Neuron (in vitro differentiated cells): ENCODE measurements at regions not wholly inside any gene's neighbourhood (a gene's known extent, or its start where the extent isn't known, plus 50 kb on each side); places are given as distances from the start of the nearest gene placed in this dataset.

Experiments
- H2AFZ ChIP-seq: one replicate; pipeline ENCODE4 v1.6.1; 2013; ENCODE audit warnings: low read depth, mild to moderate bottlenecking, inconsistent platforms, low read length, moderate library complexity
- H3K27me3 ChIP-seq: one replicate; pipeline ENCODE4 v1.6.1; 2013; ENCODE audit warnings: low read length; ENCODE audit not compliant: insufficient read depth
- H3K36me3 ChIP-seq: one replicate; pipeline ENCODE4 v1.6.1; 2013; ENCODE audit warnings: low read length; ENCODE audit not compliant: insufficient read depth
- H3K4me1 ChIP-seq: one replicate; pipeline ENCODE4 v1.6.1; 2013; ENCODE audit warnings: low read length; ENCODE audit not compliant: insufficient read depth
- H3K4me3 ChIP-seq: 2 replicates; pipeline ENCODE4 v1.5.1; 2013; ENCODE audit warnings: mild to moderate bottlenecking, low read length, moderate library complexity
- H3K9me3 ChIP-seq: one replicate; pipeline ENCODE4 v1.6.1; 2013; ENCODE audit warnings: low read length

DNA sequence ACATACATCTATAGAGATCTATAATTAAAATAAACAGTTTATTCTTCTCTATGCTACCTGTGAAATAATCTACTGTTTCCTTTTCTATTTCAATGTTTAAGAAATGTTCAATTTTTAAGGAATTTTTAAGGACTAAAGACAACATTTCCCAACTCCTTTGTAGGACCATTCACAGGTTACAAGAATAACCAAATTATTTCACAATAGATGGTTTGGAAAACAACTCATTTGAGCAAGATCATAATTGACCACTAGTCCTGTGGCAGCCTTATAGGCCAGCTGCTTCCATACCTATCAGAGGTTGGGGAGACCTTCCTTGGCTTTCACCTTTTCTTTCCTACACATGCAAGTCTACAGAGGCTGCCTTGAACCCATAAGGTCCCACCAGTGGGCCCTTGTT, 193.7 kb downstream of the TTC39B start:
- Histone ChIP-seq H2AFZ (no peak overlapping the region), H3K27me3 (no peaks in the 10 kb centered on the region), H3K4me3 (no peak overlapping the region)

GRCh38 chr9:15111071-15111470, 195.9 kb downstream of the TTC39B start:
- no peak overlapping the region for H2AFZ ChIP-seq
- no peak overlapping the region for H3K4me3 ChIP-seq
- H3K9me3 ChIP-seq, result no peaks in the 10 kb centered on the region
- H3K4me1 ChIP-seq, result peaks cover under 1% of the 10 kb centered on the region
- no peaks in the 10 kb centered on the region for H3K27me3 ChIP-seq
- H3K36me3 ChIP-seq, result no peaks in the 10 kb centered on the region

More for the DNA sequence above, 193.7 kb downstream of the TTC39B start:
- Histone ChIP-seq H3K9me3 (no peaks in the 10 kb centered on the region), H3K4me1 (peaks cover 3% of the 10 kb centered on the region), H3K36me3 (no peaks in the 10 kb centered on the region)

DNA sequence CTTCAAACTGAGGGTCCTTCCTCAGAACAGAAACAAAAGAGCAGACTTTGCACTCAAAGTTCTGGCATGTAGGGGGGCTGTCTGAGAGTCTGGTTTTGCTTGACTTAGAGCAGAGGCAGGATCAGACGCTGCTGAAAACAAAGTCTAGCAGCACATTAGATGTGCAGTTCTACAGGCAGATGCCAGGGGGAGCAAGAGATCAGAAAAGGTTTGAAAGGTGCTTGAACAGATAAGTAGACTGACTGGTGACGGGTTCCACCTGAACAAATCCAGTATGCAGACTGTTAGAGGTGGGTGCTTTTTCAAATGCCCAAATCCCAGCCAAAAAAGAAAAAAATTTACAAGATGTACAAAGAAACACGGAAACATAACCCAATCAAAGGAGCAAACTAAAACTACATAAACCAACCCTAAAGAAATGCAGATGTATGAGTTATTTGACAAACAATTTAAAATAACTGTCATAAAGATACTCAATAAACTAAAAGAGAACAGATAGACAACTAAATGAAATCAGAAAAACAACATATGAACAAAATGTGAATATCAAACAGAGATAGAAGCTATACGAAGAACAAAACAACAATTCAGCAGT, 194.7 kb upstream of the FREM1 start:
- H3K9me3 ChIP-seq, result no peaks in the 10 kb centered on the region
- no peaks in the 10 kb centered on the region for H3K36me3 ChIP-seq
- H2AFZ ChIP-seq, result no peak overlapping the region
- no peaks in the 10 kb centered on the region for H3K4me1 ChIP-seq
- H3K27me3 ChIP-seq, result no peaks in the 10 kb centered on the region
- H3K4me3 ChIP-seq, result no peak overlapping the region

DNA sequence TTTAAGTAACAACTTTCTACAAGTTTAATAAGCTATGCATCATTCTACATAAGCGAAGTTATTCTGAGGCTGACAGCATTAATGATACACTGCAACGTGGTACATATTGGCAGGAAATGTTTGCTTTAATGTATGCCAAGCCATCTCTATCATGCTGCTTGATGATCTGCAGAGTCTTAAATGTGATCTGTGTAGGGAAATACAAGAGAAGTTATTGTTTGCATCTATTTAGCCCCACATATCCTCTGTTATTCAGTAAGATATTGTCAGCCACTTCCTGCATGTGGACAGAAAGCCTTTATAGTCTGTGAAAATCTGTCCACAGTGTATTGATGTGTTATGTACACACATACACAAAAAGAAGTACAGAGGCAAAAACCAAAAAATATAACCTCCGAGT, 193.1 kb upstream of the FREM1 start:
- H3K4me3 ChIP-seq, result no peak overlapping the region
- no peak overlapping the region for H2AFZ ChIP-seq

GRCh38 chr9:15101095-15101494, 190.9 kb upstream of the FREM1 start:
- no peaks in the 10 kb centered on the region for H3K4me1 ChIP-seq
- H3K9me3 ChIP-seq, result no peaks in the 10 kb centered on the region
- H3K27me3 ChIP-seq, result no peaks in the 10 kb centered on the region
- H3K4me3 ChIP-seq, result no peak overlapping the region
- no peaks in the 10 kb centered on the region for H3K36me3 ChIP-seq
- no peak overlapping the region for H2AFZ ChIP-seq

More for the DNA sequence above, 193.1 kb upstream of the FREM1 start:
- Histone ChIP-seq H3K9me3 (no peaks in the 10 kb centered on the region), H3K27me3 (no peaks in the 10 kb centered on the region), H3K4me1 (no peaks in the 10 kb centered on the region), H3K36me3 (no peaks in the 10 kb centered on the region)

GRCh38 chr9:15100571-15100970, 190.3 kb upstream of the FREM1 start:
- H3K27me3 ChIP-seq, result no peaks in the 10 kb centered on the region

DNA sequence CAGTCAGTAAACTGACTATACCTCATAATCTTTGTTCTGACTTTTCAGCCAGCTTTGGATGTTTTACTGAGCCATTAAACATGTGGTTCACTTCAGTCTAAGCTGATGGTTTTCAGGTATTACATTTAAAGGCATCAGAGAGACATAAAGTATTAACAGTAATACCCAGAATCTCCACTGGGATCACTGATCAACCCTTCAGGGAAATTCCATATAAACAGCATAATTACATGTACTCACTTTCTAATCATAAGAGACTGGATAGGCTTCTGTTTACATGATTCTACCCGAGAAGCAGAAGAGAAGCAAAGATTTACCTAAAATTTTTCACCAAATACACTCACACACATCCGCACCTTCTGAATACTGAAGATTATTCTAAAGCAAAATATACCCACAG, 186.7 kb upstream of the FREM1 start:
- Histone ChIP-seq H3K36me3 (no peaks in the 10 kb centered on the region), H3K4me1 (no peaks in the 10 kb centered on the region), H3K4me3 (no peak overlapping the region), H2AFZ (no peak overlapping the region), H3K9me3 (no peaks in the 10 kb centered on the region), H3K27me3 (no peaks in the 10 kb centered on the region)

More at GRCh38 chr9:15100571-15100970, 190.3 kb upstream of the FREM1 start:
- H2AFZ ChIP-seq, result no peak overlapping the region
- H3K9me3 ChIP-seq, result no peaks in the 10 kb centered on the region
- H3K36me3 ChIP-seq, result no peaks in the 10 kb centered on the region
- H3K4me3 ChIP-seq, result no peak overlapping the region
- no peaks in the 10 kb centered on the region for H3K4me1 ChIP-seq

DNA sequence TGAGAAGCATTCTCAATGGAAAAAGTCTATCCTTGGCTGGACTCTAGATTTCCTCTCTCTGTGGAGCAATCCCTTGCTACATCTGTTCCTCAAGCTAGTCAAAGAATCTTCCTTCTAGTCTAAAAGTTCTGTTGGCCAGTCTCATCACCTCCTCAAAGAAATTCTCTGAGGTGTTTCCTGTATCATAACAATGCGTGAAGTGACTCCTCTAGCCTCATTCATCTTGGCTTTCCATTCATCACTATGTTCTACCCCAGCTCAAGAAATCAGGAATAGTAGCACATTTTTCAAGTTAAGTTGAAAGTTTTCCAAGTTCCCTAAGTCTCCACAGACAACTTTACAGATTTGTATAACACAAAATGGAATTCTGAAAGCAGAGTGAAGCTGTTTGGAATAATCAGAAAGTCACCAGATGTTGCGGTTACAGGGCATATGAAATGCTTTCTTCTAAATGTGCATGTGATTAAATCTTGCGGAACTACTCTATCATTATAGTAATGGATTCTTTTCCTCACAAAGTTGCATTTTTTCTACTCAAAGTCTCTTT, 176.6 kb upstream of the FREM1 start:
- H3K9me3 ChIP-seq, result no peaks in the 10 kb centered on the region
- H3K4me3 ChIP-seq, result no peak overlapping the region
- H3K27me3 ChIP-seq, result no peaks in the 10 kb centered on the region
- no peaks in the 10 kb centered on the region for H3K36me3 ChIP-seq
- no peak overlapping the region for H2AFZ ChIP-seq
- no peaks in the 10 kb centered on the region for H3K4me1 ChIP-seq

GRCh38 chr9:15086156-15086763, 176.0 kb upstream of the FREM1 start:
- Histone ChIP-seq H3K4me1 (no peaks in the 10 kb centered on the region), H3K9me3 (no peaks in the 10 kb centered on the region), H3K27me3 (no peaks in the 10 kb centered on the region), H2AFZ (no peak overlapping the region), H3K4me3 (no peak overlapping the region), H3K36me3 (no peaks in the 10 kb centered on the region)

- Histone ChIP-seq H3K4me3 (no peak overlapping the region), H3K9me3 (no peaks in the 10 kb centered on the region), H3K27me3 (no peaks in the 10 kb centered on the region), H3K36me3 (no peaks in the 10 kb centered on the region), H2AFZ (no peak overlapping the region), H3K4me1 (no peaks in the 10 kb centered on the region)
Measured at GRCh38 chr9:15081021-15081753, 171.0 kb upstream of the FREM1 start.

DNA sequence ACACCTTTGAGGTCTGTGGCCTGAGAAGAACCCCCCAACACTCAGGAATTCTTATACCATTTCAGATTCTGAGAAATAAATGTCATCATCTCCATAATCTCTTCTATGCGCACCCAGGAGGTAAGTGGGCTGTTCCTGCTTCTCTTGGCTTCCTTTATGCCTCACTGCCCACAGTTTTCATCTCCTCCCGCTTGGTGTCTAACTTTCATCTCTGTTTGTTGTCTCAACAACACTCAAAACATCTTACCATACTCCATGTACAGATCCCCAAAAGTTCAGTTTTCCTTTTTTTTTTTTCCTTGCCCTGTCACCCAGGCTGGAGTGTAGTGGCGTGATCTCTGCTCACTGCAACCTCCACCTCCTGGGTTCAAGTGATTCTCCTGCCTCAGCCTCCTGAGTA, 170.2 kb upstream of the FREM1 start:
- no peaks in the 10 kb centered on the region for H3K9me3 ChIP-seq
- H2AFZ ChIP-seq, result no peak overlapping the region
- H3K27me3 ChIP-seq, result no peaks in the 10 kb centered on the region
- no peaks in the 10 kb centered on the region for H3K4me1 ChIP-seq
- no peaks in the 10 kb centered on the region for H3K36me3 ChIP-seq
- H3K4me3 ChIP-seq, result no peak overlapping the region

GRCh38 chr9:15079989-15080388, 169.8 kb upstream of the FREM1 start:
- Histone ChIP-seq H3K4me1 (no peaks in the 10 kb centered on the region), H3K4me3 (no peak overlapping the region), H3K9me3 (no peaks in the 10 kb centered on the region), H2AFZ (no peak overlapping the region), H3K27me3 (no peaks in the 10 kb centered on the region), H3K36me3 (no peaks in the 10 kb centered on the region)

GRCh38 chr9:15077946-15078729, 167.9 kb upstream of the FREM1 start:
- Histone ChIP-seq H2AFZ (peak overlapping the region; percentile 12), H3K9me3 (no peaks in the 10 kb centered on the region), H3K4me1 (no peaks in the 10 kb centered on the region), H3K36me3 (no peaks in the 10 kb centered on the region), H3K4me3 (no peak overlapping the region), H3K27me3 (no peaks in the 10 kb centered on the region)
